K562 (cell line): ENCODE measurements at regions not wholly inside any gene's neighbourhood (a gene's known extent, or its start where the extent isn't known, plus 50 kb on each side); places are given as distances from the start of the nearest gene placed in this dataset.

Experiments
- HMG20B ChIP-seq: fragments of 250-450 bp; sonication (Bioruptor Pico); IDR thresholded peaks from 2 replicates; pipeline ENCODE4 v1.5.0; 2021; ENCODE audit warnings: mild to moderate bottlenecking
- TF ChIP-seq, protein P1 (sequence below), 2 experiments: fragments of 450-650 bp in 1 of 2; sonication (generic) in 1 of 2; formaldehyde crosslinking in 1 of 2; IDR thresholded peaks; 2 replicates each; pipeline versions ENCODE4 v1.7.1 to v1.9.0; 2016 to 2022; ENCODE audit warnings: inconsistent platforms in 1 of 2, mild to moderate bottlenecking in 1 of 2, missing genetic modification reagents in 1 of 2
- TF ChIP-seq, protein P2 (sequence below): fragments of 250-450 bp; sonication (Bioruptor Pico); IDR thresholded peaks from 2 replicates; pipeline ENCODE4 v1.4.0; 2020; ENCODE audit warnings: mild to moderate bottlenecking

DNA sequence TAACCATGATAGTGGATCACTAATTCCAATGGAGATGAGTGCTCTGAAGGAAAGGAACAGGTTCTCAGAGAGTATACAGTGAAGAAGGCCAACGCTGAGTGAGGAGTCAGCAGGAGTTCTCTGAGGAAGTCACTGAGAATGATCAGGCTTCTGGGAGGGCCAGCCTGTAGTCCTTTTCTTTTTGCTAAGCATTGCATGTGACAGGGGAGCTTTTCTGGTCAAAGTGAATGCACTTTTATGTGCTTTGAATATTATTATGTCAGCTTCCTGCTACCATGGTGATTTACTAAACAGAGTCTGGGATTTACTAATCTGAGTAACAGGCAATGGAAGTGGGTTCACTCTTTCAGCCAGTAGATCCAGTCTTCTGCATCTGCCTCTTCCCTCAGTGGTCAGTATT is 81.1 kb upstream of the SERP2 start (continued):
- TF ChIP-seq, protein P1, sequence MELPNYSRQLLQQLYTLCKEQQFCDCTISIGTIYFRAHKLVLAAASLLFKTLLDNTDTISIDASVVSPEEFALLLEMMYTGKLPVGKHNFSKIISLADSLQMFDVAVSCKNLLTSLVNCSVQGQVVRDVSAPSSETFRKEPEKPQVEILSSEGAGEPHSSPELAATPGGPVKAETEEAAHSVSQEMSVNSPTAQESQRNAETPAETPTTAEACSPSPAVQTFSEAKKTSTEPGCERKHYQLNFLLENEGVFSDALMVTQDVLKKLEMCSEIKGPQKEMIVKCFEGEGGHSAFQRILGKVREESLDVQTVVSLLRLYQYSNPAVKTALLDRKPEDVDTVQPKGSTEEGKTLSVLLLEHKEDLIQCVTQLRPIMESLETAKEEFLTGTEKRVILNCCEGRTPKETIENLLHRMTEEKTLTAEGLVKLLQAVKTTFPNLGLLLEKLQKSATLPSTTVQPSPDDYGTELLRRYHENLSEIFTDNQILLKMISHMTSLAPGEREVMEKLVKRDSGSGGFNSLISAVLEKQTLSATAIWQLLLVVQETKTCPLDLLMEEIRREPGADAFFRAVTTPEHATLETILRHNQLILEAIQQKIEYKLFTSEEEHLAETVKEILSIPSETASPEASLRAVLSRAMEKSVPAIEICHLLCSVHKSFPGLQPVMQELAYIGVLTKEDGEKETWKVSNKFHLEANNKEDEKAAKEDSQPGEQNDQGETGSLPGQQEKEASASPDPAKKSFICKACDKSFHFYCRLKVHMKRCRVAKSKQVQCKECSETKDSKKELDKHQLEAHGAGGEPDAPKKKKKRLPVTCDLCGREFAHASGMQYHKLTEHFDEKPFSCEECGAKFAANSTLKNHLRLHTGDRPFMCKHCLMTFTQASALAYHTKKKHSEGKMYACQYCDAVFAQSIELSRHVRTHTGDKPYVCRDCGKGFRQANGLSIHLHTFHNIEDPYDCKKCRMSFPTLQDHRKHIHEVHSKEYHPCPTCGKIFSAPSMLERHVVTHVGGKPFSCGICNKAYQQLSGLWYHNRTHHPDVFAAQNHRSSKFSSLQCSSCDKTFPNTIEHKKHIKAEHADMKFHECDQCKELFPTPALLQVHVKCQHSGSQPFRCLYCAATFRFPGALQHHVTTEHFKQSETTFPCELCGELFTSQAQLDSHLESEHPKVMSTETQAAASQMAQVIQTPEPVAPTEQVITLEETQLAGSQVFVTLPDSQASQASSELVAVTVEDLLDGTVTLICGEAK (IDR thresholded peaks at IDR 0.05): no peak
- TF ChIP-seq, protein P1 (CRISPR knock-in tag; IDR thresholded peaks at IDR 0.05): no peak
- TF ChIP-seq, protein P2, sequence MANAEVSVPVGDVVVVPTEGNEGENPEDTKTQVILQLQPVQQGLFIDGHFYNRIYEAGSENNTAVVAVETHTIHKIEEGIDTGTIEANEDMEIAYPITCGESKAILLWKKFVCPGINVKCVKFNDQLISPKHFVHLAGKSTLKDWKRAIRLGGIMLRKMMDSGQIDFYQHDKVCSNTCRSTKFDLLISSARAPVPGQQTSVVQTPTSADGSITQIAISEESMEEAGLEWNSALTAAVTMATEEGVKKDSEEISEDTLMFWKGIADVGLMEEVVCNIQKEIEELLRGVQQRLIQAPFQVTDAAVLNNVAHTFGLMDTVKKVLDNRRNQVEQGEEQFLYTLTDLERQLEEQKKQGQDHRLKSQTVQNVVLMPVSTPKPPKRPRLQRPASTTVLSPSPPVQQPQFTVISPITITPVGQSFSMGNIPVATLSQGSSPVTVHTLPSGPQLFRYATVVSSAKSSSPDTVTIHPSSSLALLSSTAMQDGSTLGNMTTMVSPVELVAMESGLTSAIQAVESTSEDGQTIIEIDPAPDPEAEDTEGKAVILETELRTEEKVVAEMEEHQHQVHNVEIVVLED (CRISPR knock-in tag): no peak
- no peak for TF ChIP-seq HMG20B (CRISPR knock-in tag)
